HG02588 (cell line): ENCODE measurements at regions not wholly inside any gene's neighbourhood (a gene's known extent, or its start where the extent isn't known, plus 50 kb on each side); places are given as distances from the start of the nearest gene placed in this dataset.
"Not testable (repeated sequence)": the region's sequence is repeated elsewhere in the genome, so short reads cannot be mapped to it uniquely, and the experiment has no call there.

ENCODE experiments used
- ATAC-seq: cut with Tn5 transposase; IDR thresholded peaks from one replicate; pipeline ENCODE4 v1.9.1; 2021; ENCODE audit warnings: mild to moderate bottlenecking, moderate library complexity; ENCODE audit not compliant: unreplicated experiment

GRCh38 chr1:21385022-21385421 lies 54.9 kb upstream of the NBPF3 start:
- ATAC-seq: no peak

- no peak for ATAC-seq
These were observed 55.3 kb upstream of the NBPF3 start for GRCh38 chr1:21384620-21385019.

- no peak for ATAC-seq
These were observed 56.0 kb upstream of the NBPF3 start for GRCh38 chr1:21383785-21384401.

GRCh38 chr1:21381354-21381753 lies 58.6 kb upstream of the NBPF3 start:
- no peak for ATAC-seq

- ATAC-seq: not testable (repeated sequence)
These were observed 59.8 kb upstream of the NBPF3 start for GRCh38 chr1:21380147-21380546.

GRCh38 chr1:21379571-21379970 lies 60.4 kb upstream of the NBPF3 start:
- ATAC-seq: no peak

- ATAC-seq: no peak
These were observed 61.0 kb upstream of the NBPF3 start for GRCh38 chr1:21378705-21379494.

- no peak for ATAC-seq
These were observed 67.6 kb upstream of the NBPF3 start for GRCh38 chr1:21372383-21372782.

GRCh38 chr1:21369905-21370304 lies 70.0 kb upstream of the NBPF3 start:
- ATAC-seq: no peak

GRCh38 chr1:21368515-21369289 lies 71.2 kb upstream of the NBPF3 start:
- ATAC-seq: no peak

GRCh38 chr1:21367973-21368514 lies 71.9 kb upstream of the NBPF3 start:
- not testable (repeated sequence) for ATAC-seq

- no peak for ATAC-seq
These were observed 73.6 kb upstream of the NBPF3 start for GRCh38 chr1:21366288-21366687.

- ATAC-seq: no peak
These were observed 74.8 kb upstream of the ECE1 start for GRCh38 chr1:21365036-21365435.

GRCh38 chr1:21362096-21362495 lies 71.8 kb upstream of the ECE1 start:
- ATAC-seq: no peak

GRCh38 chr1:21361506-21361905 lies 71.2 kb upstream of the ECE1 start:
- no peak for ATAC-seq

- ATAC-seq: no peak
These were observed 66.9 kb upstream of the ECE1 start for GRCh38 chr1:21357161-21357560.

GRCh38 chr1:21355956-21356355 lies 65.7 kb upstream of the ECE1 start:
- ATAC-seq: no peak

- ATAC-seq: no peak
These were observed 62.3 kb upstream of the ECE1 start for GRCh38 chr1:21352586-21352985.

- ATAC-seq: no peak
These were observed 61.6 kb upstream of the ECE1 start for GRCh38 chr1:21351901-21352300.

- no peak for ATAC-seq
These were observed 60.1 kb upstream of the ECE1 start for GRCh38 chr1:21350202-21350885.

- ATAC-seq: no peak
These were observed 59.4 kb upstream of the ECE1 start for GRCh38 chr1:21349693-21350092.
